Osteocyte (in vitro differentiated cells): ENCODE measurements at regions not wholly inside any gene's neighbourhood (a gene's known extent, or its start where the extent isn't known, plus 50 kb on each side); places are given as distances from the start of the nearest gene placed in this dataset.
"Not testable (repeated sequence)": the region's sequence is repeated elsewhere in the genome, so short reads cannot be mapped to it uniquely, and the experiment has no call there.

Experiments
- DNase-seq: peaks from one replicate; pipeline ENCODE4 v3.0.0; 2021; ENCODE audit warnings: mixed read lengths; ENCODE audit not compliant: unreplicated experiment; ENCODE audit errors: extremely low spot score
- H3K27ac Mint-ChIP-seq: one replicate; pipeline ENCODE4 v1.8.0; 2021; ENCODE audit warnings: mild to moderate bottlenecking, mixed read lengths; ENCODE audit not compliant: unreplicated experiment
- H3K27me3 Mint-ChIP-seq: one replicate; pipeline ENCODE4 v1.8.0; 2021; ENCODE audit warnings: mixed read lengths; ENCODE audit not compliant: unreplicated experiment
- H3K36me3 Mint-ChIP-seq: one replicate; pipeline ENCODE4 v1.8.0; 2021; ENCODE audit warnings: mixed read lengths; ENCODE audit not compliant: unreplicated experiment
- H3K4me1 Mint-ChIP-seq: one replicate; pipeline ENCODE4 v1.8.0; 2021; ENCODE audit warnings: mixed read lengths; ENCODE audit not compliant: unreplicated experiment
- H3K4me3 Mint-ChIP-seq: one replicate; pipeline ENCODE4 v1.8.0; 2021; ENCODE audit warnings: mild to moderate bottlenecking, moderate library complexity, mixed read lengths; ENCODE audit not compliant: unreplicated experiment
- H3K9me3 Mint-ChIP-seq: one replicate; pipeline ENCODE4 v1.8.0; 2021; ENCODE audit warnings: mixed read lengths; ENCODE audit not compliant: unreplicated experiment
- TF ChIP-seq, protein P1 (sequence below): fragments of 200-600 bp; sonication (generic); IDR thresholded peaks from 2 replicates; pipeline ENCODE4 v1.5.0; 2021; ENCODE audit warnings: antibody characterized with exemption, mild to moderate bottlenecking, moderate library complexity

DNA sequence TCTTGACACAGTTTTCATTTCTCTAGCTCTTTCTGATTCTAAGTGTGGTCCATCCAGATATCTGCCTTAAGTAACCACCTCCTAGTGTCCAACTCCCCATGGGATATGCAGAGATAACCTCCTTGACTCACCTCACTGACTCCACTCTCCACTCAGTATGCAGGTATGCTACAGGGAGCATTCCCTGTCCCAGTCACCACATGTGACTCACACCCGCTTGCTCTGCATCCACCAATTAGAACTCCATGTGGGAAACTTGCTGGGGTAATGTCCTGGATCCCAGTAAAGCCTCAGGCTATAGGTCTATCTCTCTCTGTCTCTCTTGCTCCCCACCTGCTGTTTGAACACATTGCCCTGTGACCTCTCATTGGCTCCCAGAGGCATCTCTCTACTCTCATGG, 563.9 kb downstream of the HTR1A start:
- no peak overlapping the region for H3K27ac Mint-ChIP-seq
- H3K9me3 Mint-ChIP-seq, result no peaks in the 10 kb centered on the region
- no peaks in the 10 kb centered on the region for H3K27me3 Mint-ChIP-seq
- no peaks in the 10 kb centered on the region for H3K4me1 Mint-ChIP-seq
- TF ChIP-seq, protein P1, sequence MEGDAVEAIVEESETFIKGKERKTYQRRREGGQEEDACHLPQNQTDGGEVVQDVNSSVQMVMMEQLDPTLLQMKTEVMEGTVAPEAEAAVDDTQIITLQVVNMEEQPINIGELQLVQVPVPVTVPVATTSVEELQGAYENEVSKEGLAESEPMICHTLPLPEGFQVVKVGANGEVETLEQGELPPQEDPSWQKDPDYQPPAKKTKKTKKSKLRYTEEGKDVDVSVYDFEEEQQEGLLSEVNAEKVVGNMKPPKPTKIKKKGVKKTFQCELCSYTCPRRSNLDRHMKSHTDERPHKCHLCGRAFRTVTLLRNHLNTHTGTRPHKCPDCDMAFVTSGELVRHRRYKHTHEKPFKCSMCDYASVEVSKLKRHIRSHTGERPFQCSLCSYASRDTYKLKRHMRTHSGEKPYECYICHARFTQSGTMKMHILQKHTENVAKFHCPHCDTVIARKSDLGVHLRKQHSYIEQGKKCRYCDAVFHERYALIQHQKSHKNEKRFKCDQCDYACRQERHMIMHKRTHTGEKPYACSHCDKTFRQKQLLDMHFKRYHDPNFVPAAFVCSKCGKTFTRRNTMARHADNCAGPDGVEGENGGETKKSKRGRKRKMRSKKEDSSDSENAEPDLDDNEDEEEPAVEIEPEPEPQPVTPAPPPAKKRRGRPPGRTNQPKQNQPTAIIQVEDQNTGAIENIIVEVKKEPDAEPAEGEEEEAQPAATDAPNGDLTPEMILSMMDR, result no peak
- no peaks in the 10 kb centered on the region for H3K36me3 Mint-ChIP-seq
- DNase-seq, result no peak
- H3K4me3 Mint-ChIP-seq, result no peak overlapping the region

GRCh38 chr5:63388188-63388587, 574.1 kb downstream of the HTR1A start:
- H3K27ac Mint-ChIP-seq, H3K36me3 Mint-ChIP-seq, H3K27me3 Mint-ChIP-seq, H3K4me1 Mint-ChIP-seq, H3K9me3 Mint-ChIP-seq, H3K4me3 Mint-ChIP-seq, DNase-seq: not testable (repeated sequence)

GRCh38 chr5:63375851-63376250, 586.4 kb downstream of the HTR1A start:
- Mint-ChIP-seq H3K9me3 (no peaks in the 10 kb centered on the region), H3K36me3 (no peaks in the 10 kb centered on the region), H3K27ac (no peak overlapping the region), H3K4me3 (no peak overlapping the region), H3K4me1 (no peaks in the 10 kb centered on the region), H3K27me3 (peaks cover 3% of the 10 kb centered on the region)
- no peak for DNase-seq
- TF ChIP-seq, protein P1, result no peak

- Mint-ChIP-seq H3K27me3 (peaks cover 3% of the 10 kb centered on the region), H3K9me3 (no peaks in the 10 kb centered on the region)
- TF ChIP-seq, protein P1, result no peak
Measured at GRCh38 chr5:63374085-63374484, 588.2 kb downstream of the HTR1A start.

GRCh38 chr5:63351164-63351563, 611.1 kb downstream of the HTR1A start:
- Mint-ChIP-seq H3K4me3 (no peak overlapping the region), H3K27ac (no peak overlapping the region), H3K27me3 (no peaks in the 10 kb centered on the region), H3K36me3 (no peaks in the 10 kb centered on the region), H3K4me1 (no peaks in the 10 kb centered on the region), H3K9me3 (no peaks in the 10 kb centered on the region)
- DNase-seq, result no peak
- TF ChIP-seq, protein P1, result no peak

More at GRCh38 chr5:63374085-63374484, 588.2 kb downstream of the HTR1A start:
- no peak overlapping the region for H3K4me3 Mint-ChIP-seq
- no peaks in the 10 kb centered on the region for H3K4me1 Mint-ChIP-seq
- no peak for DNase-seq
- no peak overlapping the region for H3K27ac Mint-ChIP-seq
- no peaks in the 10 kb centered on the region for H3K36me3 Mint-ChIP-seq

DNA sequence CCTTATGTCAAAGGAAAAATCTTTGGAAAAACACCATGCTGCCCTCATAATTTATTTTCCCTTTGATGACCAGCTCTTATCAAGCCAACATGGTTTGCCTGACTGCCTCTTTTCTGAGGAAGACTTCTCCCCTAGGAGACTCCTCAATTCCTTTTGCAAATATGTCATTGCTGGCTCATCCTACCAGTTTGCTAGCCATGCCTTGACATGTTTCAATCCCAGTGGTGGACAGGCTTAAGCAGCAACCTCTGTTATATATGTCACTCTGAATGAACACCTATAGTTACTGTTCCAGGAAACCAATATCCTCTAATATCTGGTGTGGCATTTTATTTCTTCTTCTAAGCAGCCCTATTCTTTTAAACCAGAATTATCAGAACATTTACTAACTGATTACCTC, 615.8 kb downstream of the HTR1A start:
- Mint-ChIP-seq H3K4me3 (no peak overlapping the region), H3K27me3 (no peaks in the 10 kb centered on the region), H3K9me3 (no peaks in the 10 kb centered on the region), H3K36me3 (no peaks in the 10 kb centered on the region), H3K27ac (no peak overlapping the region), H3K4me1 (no peaks in the 10 kb centered on the region)
- TF ChIP-seq, protein P1, result no peak
- no peak for DNase-seq
